ENCODE measurements at regions not wholly inside any gene's neighbourhood (a gene's known extent, or its start where the extent isn't known, plus 50 kb on each side); places are given as distances from the start of the nearest gene placed in this dataset.

DNA sequence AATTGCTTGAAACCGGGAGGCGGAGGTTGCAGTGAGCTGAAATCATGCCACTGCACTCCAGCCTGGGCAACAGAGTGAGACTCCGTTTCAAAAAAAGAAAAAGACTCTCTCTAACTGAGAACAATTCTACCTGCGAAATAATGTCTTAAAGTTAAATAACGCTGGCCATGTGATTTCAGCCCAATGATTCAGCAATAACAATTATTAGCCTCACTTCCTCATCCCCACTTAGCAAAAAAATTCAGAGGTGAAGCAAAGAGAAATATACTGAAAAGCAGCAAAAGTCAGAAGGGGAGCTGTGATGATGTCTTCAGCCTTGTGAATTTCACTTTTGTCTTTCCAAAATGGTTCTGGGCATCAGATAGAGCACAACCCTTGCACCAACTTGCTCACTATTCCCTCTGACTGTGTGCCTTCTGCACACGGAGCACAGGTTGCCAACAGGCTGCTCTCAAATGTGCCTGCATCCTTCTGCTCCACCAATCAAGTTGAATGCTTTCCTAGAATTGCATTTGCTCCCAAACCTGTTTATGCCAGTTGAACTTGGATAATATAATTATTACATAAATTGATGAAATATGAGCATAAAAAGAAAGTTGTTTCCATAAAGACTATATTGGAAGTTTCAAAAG lies 79.8 kb upstream of the IPO9 start:
- no peak for DNase-seq (ENCODE audit: low read depth)

- no peak for DNase-seq (ENCODE audit: low read depth)
Measured at GRCh38 chr1:201750120-201750519, 78.8 kb upstream of the IPO9 start.

- DNase-seq (ENCODE audit: low read depth) = no peak
Measured at GRCh38 chr1:201750934-201751333, 78.0 kb upstream of the IPO9 start.

DNA sequence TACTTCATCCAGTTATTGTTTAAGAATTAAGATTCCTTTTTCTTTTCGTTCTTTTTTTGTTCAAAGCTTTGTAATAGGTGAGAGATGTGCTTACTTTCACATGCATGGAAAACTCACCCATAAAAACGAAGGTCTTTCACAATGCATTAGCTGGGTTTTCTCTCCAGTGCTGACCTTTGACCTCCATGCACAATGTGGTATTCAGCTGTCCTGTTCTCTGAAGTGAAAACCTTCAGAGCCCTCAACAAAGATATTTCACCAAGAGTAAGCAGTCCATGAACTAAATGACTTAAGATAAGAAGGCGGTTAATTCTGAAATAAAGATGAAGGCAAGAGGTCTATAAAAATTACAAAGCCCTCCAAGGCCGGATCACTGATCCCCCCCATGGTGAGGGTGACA lies 77.1 kb upstream of the IPO9 start:
- DNase-seq (ENCODE audit: low read depth) = no peak

DNA sequence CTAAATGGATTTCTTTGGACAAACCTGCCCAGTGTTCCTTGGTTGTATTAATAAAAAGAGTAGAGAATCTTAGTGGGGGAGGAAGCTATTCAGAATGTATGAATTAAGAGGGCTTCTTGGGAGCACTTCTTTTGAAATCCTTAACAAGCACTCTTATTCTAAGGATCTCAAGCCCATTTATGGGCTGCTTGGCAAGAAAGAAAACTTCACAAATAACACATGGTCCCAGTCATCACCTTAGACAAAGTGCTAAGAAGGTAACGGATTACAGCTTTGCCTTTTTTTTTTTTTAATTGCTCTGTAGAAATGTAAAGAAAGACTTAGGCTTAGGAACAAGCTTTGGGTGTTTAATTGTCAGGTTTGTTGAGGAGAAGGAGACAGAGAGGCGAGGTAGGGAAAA lies 76.6 kb upstream of the IPO9 start:
- DNase-seq (ENCODE audit: low read depth) = no peak

GRCh38 chr1:201753492-201753891 lies 75.5 kb upstream of the IPO9 start:
- no peak for DNase-seq (ENCODE audit: low read depth)

DNA sequence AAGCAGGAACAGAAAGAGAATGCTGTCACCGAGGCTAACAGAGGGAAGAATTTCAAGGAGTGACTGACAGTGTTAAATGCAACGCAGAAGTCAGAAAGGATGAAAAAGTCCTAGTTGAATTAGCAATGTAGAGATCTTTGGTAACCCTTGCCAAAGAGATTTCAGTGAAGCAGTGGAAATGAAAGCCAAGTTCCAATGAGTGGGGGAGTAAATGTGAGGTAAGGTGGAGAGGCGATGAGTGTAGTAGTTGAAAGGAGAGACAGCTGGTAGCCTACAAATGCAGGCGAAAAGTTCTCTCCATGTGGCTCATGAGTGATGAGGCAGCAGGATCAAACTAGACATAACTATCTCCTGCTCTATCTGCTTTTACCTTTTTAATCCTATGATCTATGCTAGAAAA lies 74.6 kb upstream of the IPO9 start:
- no peak for DNase-seq (ENCODE audit: low read depth)

GRCh38 chr1:201755200-201755599 lies 73.8 kb upstream of the IPO9 start:
- no peak for DNase-seq (ENCODE audit: low read depth)

GRCh38 chr1:201756406-201756805 lies 72.6 kb upstream of the IPO9 start:
- DNase-seq (ENCODE audit: low read depth) = no peak

- DNase-seq (ENCODE audit: low read depth) = no peak
Measured at GRCh38 chr1:201758499-201759050, 70.4 kb upstream of the IPO9 start.

GRCh38 chr1:201759194-201759815 lies 69.7 kb upstream of the IPO9 start:
- no peak for DNase-seq (ENCODE audit: low read depth)

GRCh38 chr1:201760516-201760915 lies 68.4 kb upstream of the IPO9 start:
- DNase-seq (ENCODE audit: low read depth) = no peak

GRCh38 chr1:201761178-201761577 lies 67.8 kb upstream of the IPO9 start:
- DNase-seq (ENCODE audit: low read depth) = no peak

GRCh38 chr1:201761871-201762270 lies 67.1 kb upstream of the IPO9 start:
- DNase-seq (ENCODE audit: low read depth) = no peak

GRCh38 chr1:201762381-201762780 lies 66.6 kb upstream of the IPO9 start:
- DNase-seq (ENCODE audit: low read depth) = no peak

- no peak for DNase-seq (ENCODE audit: low read depth)
Measured at GRCh38 chr1:201763455-201764140, 65.4 kb upstream of the IPO9 start.

GRCh38 chr1:201764166-201764565 lies 64.8 kb upstream of the IPO9 start:
- no peak for DNase-seq (ENCODE audit: low read depth)

DNA sequence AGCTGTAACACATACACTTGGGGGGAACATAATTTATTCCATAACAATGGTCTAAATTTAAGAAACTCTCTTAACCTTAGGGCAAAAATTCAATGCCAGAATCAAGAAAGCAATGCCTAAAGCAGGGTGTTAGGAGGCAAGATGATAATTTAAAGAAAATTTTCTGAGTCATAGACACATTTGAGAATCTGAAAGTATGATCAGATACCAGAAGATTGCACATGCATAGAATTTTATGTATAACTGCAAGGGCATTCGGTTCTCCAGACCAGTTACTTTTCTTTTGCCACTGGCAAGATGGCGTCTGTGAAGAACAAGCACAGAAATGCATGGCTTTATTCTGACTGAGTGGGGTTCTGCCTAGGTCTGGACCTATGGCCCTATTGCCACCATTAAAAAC lies 64.4 kb upstream of the IPO9 start:
- DNase-seq (ENCODE audit: low read depth) = no peak

GRCh38 chr1:201766131-201766866 lies 62.7 kb upstream of the IPO9 start:
- no peak for DNase-seq (ENCODE audit: low read depth)

GRCh38 chr1:201767339-201767738 lies 61.6 kb upstream of the IPO9 start:
- no peak for DNase-seq (ENCODE audit: low read depth)

DNA sequence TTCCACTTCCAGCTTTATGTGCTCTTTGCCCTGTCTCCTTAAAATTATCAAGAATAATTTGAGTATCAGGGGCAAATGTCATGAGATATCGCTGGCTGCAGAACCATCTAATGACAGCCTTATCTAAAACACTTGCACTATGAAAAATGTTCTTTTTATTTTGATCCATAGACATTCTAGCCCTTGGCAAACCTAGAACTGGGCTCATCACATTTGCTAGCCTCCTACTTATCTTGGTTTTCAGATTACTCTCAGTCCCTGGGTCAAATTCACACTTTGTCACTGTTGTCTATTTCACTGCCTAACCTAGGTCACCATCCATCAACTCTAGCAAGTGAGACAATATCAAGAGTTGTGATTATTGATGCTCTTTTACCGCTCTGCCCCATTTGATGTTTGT lies 59.9 kb upstream of the IPO9 start:
- DNase-seq (ENCODE audit: low read depth) = no peak

DNA sequence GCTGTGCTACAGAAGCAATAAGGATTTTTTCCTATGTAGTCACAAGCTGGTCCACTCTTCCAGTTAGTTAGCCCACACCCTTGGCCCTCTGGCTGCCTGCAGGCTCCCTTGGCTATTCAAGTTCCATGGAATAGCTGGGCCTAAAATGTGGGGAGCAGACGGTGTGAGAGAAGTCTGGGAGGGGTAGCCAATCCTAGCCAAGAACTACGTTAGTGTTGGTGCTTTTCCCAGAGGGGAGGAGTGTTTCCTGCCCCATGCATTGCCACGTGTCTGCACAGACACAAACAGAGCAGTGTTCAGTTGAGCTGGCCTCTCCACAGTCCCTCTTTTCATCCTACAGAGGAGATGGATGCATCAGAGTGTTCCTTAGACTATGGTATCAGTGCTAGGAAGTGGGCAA lies 59.0 kb upstream of the IPO9 start:
- DNase-seq (ENCODE audit: low read depth) = no peak

DNA sequence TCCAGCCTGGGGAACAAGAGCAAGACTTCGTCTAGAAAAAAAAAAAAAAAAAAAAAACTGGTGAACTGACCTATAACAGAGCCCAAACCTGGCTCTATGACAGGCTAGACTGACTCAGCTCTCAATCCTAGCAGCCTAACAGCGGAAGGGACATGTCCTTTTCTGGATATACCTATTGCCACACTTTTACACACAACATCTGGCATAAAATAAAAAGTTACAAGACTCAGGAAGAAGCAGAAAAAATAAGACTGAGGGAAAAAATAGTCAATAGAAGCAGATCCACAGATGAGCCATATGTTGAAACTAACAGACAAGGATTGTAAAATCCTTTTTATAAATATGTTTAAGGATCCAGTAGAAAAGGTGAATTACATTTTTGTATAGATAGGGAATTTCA lies 57.5 kb upstream of the IPO9 start:
- no peak for DNase-seq (ENCODE audit: low read depth)
